ENCODE measurements at regions not wholly inside any gene's neighbourhood (a gene's known extent, or its start where the extent isn't known, plus 50 kb on each side); places are given as distances from the start of the nearest gene placed in this dataset.

GRCh38 chr5:17696627-17697026, 62.4 kb downstream of the TAF11L14 start:
- Histone ChIP-seq H2AK5ac (ENCODE audit: low read depth, low read length) (no peak overlapping the region), H3K4me3 (ENCODE audit: extremely low read depth in 1 of 4, insufficient read depth in 2 of 4, low read depth in 3 of 4, low read length in 4 of 4) (no peak overlapping the region), H3K79me1 (ENCODE audit: low read depth, low read length) (no peaks in the 10 kb centered on the region), H3K23ac (ENCODE audit: insufficient read length) (no peak overlapping the region), H3K23me2 (ENCODE audit: low read depth, low read length) (no peaks in the 10 kb centered on the region; the same call in 1 of the 2 replicates), H2AFZ (ENCODE audit: low read length) (no peak overlapping the region), H3K79me2 (ENCODE audit: control insufficient read depth in 1 of 2, insufficient read depth in 2 of 2, low read length in 2 of 2) (no peaks in the 10 kb centered on the region), H4K8ac (ENCODE audit: extremely low read depth, insufficient read depth, low read length) (no peak overlapping the region), H3K14ac (ENCODE audit: insufficient read length) (no peak overlapping the region), H2BK120ac (replicated peaks; ENCODE audit: low read depth, low read length) (no peak overlapping the region), H3K18ac (ENCODE audit: extremely low read depth, low read length) (no peak overlapping the region), H4K5ac (ENCODE audit: insufficient read length, low read depth, low read length) (no peak overlapping the region), H3K9me3 (ENCODE audit: insufficient read depth in 2 of 2, low read depth in 1 of 2, low read length in 1 of 2) (0 out of 4 replicates have a peak, but pooled peaks cover 0 to 5% of the 10 kb centered on the region in 2 experiments), H3K27me3 (replicated peaks in 1 of 4; ENCODE audit: control insufficient read depth in 3 of 4, extremely low read depth in 1 of 4, insufficient read depth in 3 of 4, low read length in 3 of 4) (no peaks in the 10 kb centered on the region), H3K9ac (replicated peaks in 1 of 4; ENCODE audit: extremely low read depth in 1 of 4, low read depth in 3 of 4, low read length in 3 of 4) (no peak overlapping the region), H2BK5ac (ENCODE audit: low read depth, low read length) (no peak overlapping the region), H4K91ac (replicated peaks; ENCODE audit: insufficient read length, low read length) (no peak overlapping the region), H3K27ac (ENCODE audit: low read depth, low read length) (no peak overlapping the region), H3K4me2 (ENCODE audit: insufficient read depth in 1 of 2, low read depth in 2 of 2, low read length in 2 of 2) (no peak overlapping the region), H2BK12ac (ENCODE audit: low read depth, low read length) (no peak overlapping the region), H2BK20ac (ENCODE audit: low read length) (no peak overlapping the region), H3K36me3 (ENCODE audit: control insufficient read depth in 2 of 4, insufficient read depth in 4 of 4, low read length in 3 of 4) (no peaks in the 10 kb centered on the region), H3K4ac (replicated peaks; ENCODE audit: insufficient read length, low read depth, low read length) (no peak overlapping the region), H4K20me1 (replicated peaks in 1 of 2; ENCODE audit: control insufficient read depth in 1 of 2, insufficient read depth in 2 of 2, low read length in 2 of 2) (no peaks in the 10 kb centered on the region), H3K56ac (replicated peaks; ENCODE audit: insufficient read length, low read depth, low read length) (no peak overlapping the region), H2BK15ac (ENCODE audit: low read length) (no peak overlapping the region), H3K4me1 (replicated peaks in 1 of 4; ENCODE audit: control insufficient read depth in 3 of 4, insufficient read depth in 4 of 4, low read length in 3 of 4) (no peaks in the 10 kb centered on the region)
- FAIRE-seq (no peak), DNase-seq (ENCODE audit: low read depth in 1 of 2, low spot score in 2 of 2) (no peak)
- no peak for TF ChIP-seq GTF2F1 (IDR thresholded peaks at IDR 0.05; ENCODE audit: borderline replicate concordance, low read depth, low read length)
- TF ChIP-seq RXRA (IDR thresholded peaks at IDR 0.05; ENCODE audit: insufficient read depth, low read depth, low read length): no peak
- no peak for TF ChIP-seq MAFK (IDR thresholded peaks at IDR 0.05; ENCODE audit: low read depth, low read length)
- no peak for TF ChIP-seq SIX5 (IDR thresholded peaks at IDR 0.05; ENCODE audit: low read depth, low read length)
- TF ChIP-seq RFX5 (IDR thresholded peaks at IDR 0.05; ENCODE audit: borderline replicate concordance, low read depth, low read length): no peak
- no peak for TF ChIP-seq TEAD4 (IDR thresholded peaks at IDR 0.05; ENCODE audit: low read depth, low read length)
- TF ChIP-seq POU5F1 (IDR thresholded peaks at IDR 0.05; ENCODE audit: low read depth, low read length): no peak
- TF ChIP-seq ASH2L (IDR thresholded peaks at IDR 0.05; ENCODE audit: low read length): no peak
- TF ChIP-seq CBX8 (IDR thresholded peaks at IDR 0.05; ENCODE audit: borderline replicate concordance, low read depth, low read length): no peak
- no peak for TF ChIP-seq CEBPB (IDR thresholded peaks at IDR 0.05; ENCODE audit: low read depth, low read length)
- no peak for TF ChIP-seq RNF2 (IDR thresholded peaks at IDR 0.05; ENCODE audit: borderline replicate concordance, low read depth, low read length, missing control alignments, poor library complexity, severe bottlenecking)
- TF ChIP-seq KDM4A (IDR thresholded peaks at IDR 0.05; ENCODE audit: low read depth, low read length, severe bottlenecking): no peak
- no peak for TF ChIP-seq JUN (IDR thresholded peaks at IDR 0.05; ENCODE audit: low read depth, low read length)
- TF ChIP-seq ZNF274 (IDR thresholded peaks at IDR 0.05; ENCODE audit: borderline replicate concordance, extremely low read depth, low read length): no peak
- TF ChIP-seq, protein P1, sequence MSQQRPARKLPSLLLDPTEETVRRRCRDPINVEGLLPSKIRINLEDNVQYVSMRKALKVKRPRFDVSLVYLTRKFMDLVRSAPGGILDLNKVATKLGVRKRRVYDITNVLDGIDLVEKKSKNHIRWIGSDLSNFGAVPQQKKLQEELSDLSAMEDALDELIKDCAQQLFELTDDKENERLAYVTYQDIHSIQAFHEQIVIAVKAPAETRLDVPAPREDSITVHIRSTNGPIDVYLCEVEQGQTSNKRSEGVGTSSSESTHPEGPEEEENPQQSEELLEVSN (IDR thresholded peaks at IDR 0.05): no peak
- ChIA-PET POLR2A (ENCODE audit: partially characterized antibody) (no interaction called here), CTCF (ENCODE audit: partially characterized antibody) (interaction anchor here (1.0 to 1.3 kb wide), 2 partner anchors 9 to 13 kb away, joined by 3 read pairs; no protein-coding TSS in a partner anchor)
- WGBS, 2 experiments (ENCODE audit: extremely low coverage in 1 of 2, insufficient coverage in 1 of 2, insufficient read length in 1 of 2, insufficient replicate concordance in 2 of 2, low coverage in 1 of 2, low lambda C conversion rate in 2 of 2, missing lambda C conversion rate in 1 of 2): 96% methylated on average over 1 of the region's 1 CpG; no CpG with 5 or more reads in 1 of the 2 experiments

Data from H1 (cell line).